ENCODE measurements at regions not wholly inside any gene's neighbourhood (a gene's known extent, or its start where the extent isn't known, plus 50 kb on each side); places are given as distances from the start of the nearest gene placed in this dataset.

- 76 to 85% methylated on average over 7 of the region's 7 CpGs for WGBS, 2 donors
- no peak overlapping the region for H3K4me3 ChIP-seq (ENCODE audit: low read depth, poor library complexity, severe bottlenecking)
- DNase-seq (ENCODE audit: low spot score in 2 of 2) = no peak
Measured at GRCh38 chr11:110986016-110986415, 259.5 kb upstream of the POU2AF2 start.

GRCh38 chr11:110985547-110985946 lies 260.0 kb upstream of the POU2AF2 start:
- no peak overlapping the region for H3K4me3 ChIP-seq (ENCODE audit: low read depth, poor library complexity, severe bottlenecking)
- TF ChIP-seq CTCF (IDR thresholded peaks at IDR 0.05) = no peak
- no peak for TF ChIP-seq POLR2A (IDR thresholded peaks at IDR 0.05)
- intact Hi-C loops (cut with DNase I; ENCODE audit: low total_unique reads) = no loop called here
- DNase-seq (ENCODE audit: low spot score in 2 of 2) = no peak

More at GRCh38 chr11:110986016-110986415, 259.5 kb upstream of the POU2AF2 start:
- intact Hi-C loops (cut with DNase I; ENCODE audit: low total_unique reads) = no loop called here
- no peak for TF ChIP-seq CTCF (IDR thresholded peaks at IDR 0.05)
- no peak for TF ChIP-seq POLR2A (IDR thresholded peaks at IDR 0.05)

GRCh38 chr11:110984693-110985092 lies 260.8 kb upstream of the POU2AF2 start:
- TF ChIP-seq POLR2A (IDR thresholded peaks at IDR 0.05) (no peak), CTCF (IDR thresholded peaks at IDR 0.05) (no peak)

GRCh38 chr11:110984147-110984546 lies 261.4 kb upstream of the POU2AF2 start:
- 79 to 87% methylated on average over 2 of the region's 2 CpGs for WGBS, 2 donors
- H3K4me3 ChIP-seq (ENCODE audit: low read depth, poor library complexity, severe bottlenecking) = no peak overlapping the region
- TF ChIP-seq CTCF (IDR thresholded peaks at IDR 0.05) = no peak
- no peak for DNase-seq (ENCODE audit: low spot score in 2 of 2)
- intact Hi-C loops (cut with DNase I; ENCODE audit: low total_unique reads) = no loop called here

More at GRCh38 chr11:110984693-110985092, 260.8 kb upstream of the POU2AF2 start:
- no peak for DNase-seq (ENCODE audit: low spot score in 2 of 2)
- 91 to 93% methylated on average over 1 of the region's 1 CpG for WGBS, 2 donors
- H3K4me3 ChIP-seq (ENCODE audit: low read depth, poor library complexity, severe bottlenecking) = no peak overlapping the region
- intact Hi-C loops (cut with DNase I; ENCODE audit: low total_unique reads) = no loop called here

GRCh38 chr11:110982214-110982613 lies 263.3 kb upstream of the POU2AF2 start:
- DNase-seq (ENCODE audit: low spot score in 2 of 2) = no peak
- H3K4me3 ChIP-seq (ENCODE audit: low read depth, poor library complexity, severe bottlenecking) = no peak overlapping the region
- TF ChIP-seq CTCF (IDR thresholded peaks at IDR 0.05) (no peak), POLR2A (IDR thresholded peaks at IDR 0.05) (no peak)
- WGBS, 2 donors = 93 to 94% methylated on average over 2 of the region's 2 CpGs
- intact Hi-C loops (cut with DNase I; ENCODE audit: low total_unique reads) = no loop called here

- no peak overlapping the region for H3K4me3 ChIP-seq (ENCODE audit: low read depth, poor library complexity, severe bottlenecking)
- intact Hi-C loops (cut with DNase I; ENCODE audit: low total_unique reads) = no loop called here
- no peak for DNase-seq (ENCODE audit: low spot score in 2 of 2)
- 31 to 54% methylated on average over 1 of the region's 1 CpG for WGBS, 2 donors
- TF ChIP-seq POLR2A (IDR thresholded peaks at IDR 0.05) (no peak), CTCF (IDR thresholded peaks at IDR 0.05) (no peak)
Measured at GRCh38 chr11:110979696-110980095, 265.8 kb upstream of the POU2AF2 start.

Measured in lower leg skin (tissue), 4 donors.